ENCODE measurements at regions not wholly inside any gene's neighbourhood (a gene's known extent, or its start where the extent isn't known, plus 50 kb on each side); places are given as distances from the start of the nearest gene placed in this dataset.

DNA sequence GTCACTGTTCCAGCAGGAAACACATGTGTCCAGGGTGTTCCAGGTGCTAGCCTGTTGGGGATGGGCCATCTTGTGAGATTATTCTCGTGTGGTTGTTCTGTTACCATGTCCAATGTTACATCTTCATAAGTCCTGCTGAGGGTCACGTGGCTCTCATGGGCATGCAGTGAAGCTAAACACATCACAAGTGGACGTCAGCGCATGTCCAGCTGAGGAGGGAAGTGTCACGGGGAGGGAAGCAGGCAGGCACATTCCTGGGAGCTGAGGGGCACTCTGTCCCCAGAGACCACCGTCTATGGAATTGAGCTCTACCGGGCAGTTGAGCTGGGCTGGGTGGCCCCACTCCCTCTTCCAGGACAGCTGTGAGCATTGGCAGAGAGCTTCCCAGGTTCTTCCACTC lies 155.3 kb upstream of the TWIST2 start:
- Histone ChIP-seq H3K36me3 (ENCODE audit: insufficient read depth, low read length) (no peaks in the 10 kb centered on the region), H3K4me2 (ENCODE audit: low read length) (no peak overlapping the region), H3K27ac (ENCODE audit: low read depth, low read length, poor library complexity, severe bottlenecking) (no peak overlapping the region), H4K20me1 (ENCODE audit: insufficient read depth, low read length) (no peaks in the 10 kb centered on the region), H3K4me3 (ENCODE audit: low read depth, low read length, poor library complexity, severe bottlenecking) (no peak overlapping the region), H3K9me3 (ENCODE audit: low read length) (no peaks in the 10 kb centered on the region), H3K79me2 (ENCODE audit: insufficient read depth, low read depth, low read length) (no peaks in the 10 kb centered on the region), H3K9me2 (ENCODE audit: insufficient read depth, low read length) (no peaks in the 10 kb centered on the region), H3K4me1 (ENCODE audit: insufficient read depth, low read length, poor library complexity, severe bottlenecking) (no peaks in the 10 kb centered on the region), H2AFZ (ENCODE audit: low read length) (no peak overlapping the region)
- BruUV-seq (replicated peaks): no TSS peak
- intact Hi-C loops (cut with micrococcal nuclease; ENCODE audit: unreplicated experiment): no loop called here
- POLR2A ChIA-PET: no interaction called here
- CTCF ChIA-PET (ENCODE audit: unreplicated experiment): no interaction called here
- TF ChIP-seq, protein P1, sequence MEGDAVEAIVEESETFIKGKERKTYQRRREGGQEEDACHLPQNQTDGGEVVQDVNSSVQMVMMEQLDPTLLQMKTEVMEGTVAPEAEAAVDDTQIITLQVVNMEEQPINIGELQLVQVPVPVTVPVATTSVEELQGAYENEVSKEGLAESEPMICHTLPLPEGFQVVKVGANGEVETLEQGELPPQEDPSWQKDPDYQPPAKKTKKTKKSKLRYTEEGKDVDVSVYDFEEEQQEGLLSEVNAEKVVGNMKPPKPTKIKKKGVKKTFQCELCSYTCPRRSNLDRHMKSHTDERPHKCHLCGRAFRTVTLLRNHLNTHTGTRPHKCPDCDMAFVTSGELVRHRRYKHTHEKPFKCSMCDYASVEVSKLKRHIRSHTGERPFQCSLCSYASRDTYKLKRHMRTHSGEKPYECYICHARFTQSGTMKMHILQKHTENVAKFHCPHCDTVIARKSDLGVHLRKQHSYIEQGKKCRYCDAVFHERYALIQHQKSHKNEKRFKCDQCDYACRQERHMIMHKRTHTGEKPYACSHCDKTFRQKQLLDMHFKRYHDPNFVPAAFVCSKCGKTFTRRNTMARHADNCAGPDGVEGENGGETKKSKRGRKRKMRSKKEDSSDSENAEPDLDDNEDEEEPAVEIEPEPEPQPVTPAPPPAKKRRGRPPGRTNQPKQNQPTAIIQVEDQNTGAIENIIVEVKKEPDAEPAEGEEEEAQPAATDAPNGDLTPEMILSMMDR (conservative IDR thresholded peaks at IDR 0.05; ENCODE audit: low read length): no peak
- TF ChIP-seq EZH2phosphoT487 (IDR thresholded peaks at IDR 0.05; ENCODE audit: borderline replicate concordance, low read depth, low read length): no peak
- DNase-seq (ENCODE audit: low spot score): no peak

DNA sequence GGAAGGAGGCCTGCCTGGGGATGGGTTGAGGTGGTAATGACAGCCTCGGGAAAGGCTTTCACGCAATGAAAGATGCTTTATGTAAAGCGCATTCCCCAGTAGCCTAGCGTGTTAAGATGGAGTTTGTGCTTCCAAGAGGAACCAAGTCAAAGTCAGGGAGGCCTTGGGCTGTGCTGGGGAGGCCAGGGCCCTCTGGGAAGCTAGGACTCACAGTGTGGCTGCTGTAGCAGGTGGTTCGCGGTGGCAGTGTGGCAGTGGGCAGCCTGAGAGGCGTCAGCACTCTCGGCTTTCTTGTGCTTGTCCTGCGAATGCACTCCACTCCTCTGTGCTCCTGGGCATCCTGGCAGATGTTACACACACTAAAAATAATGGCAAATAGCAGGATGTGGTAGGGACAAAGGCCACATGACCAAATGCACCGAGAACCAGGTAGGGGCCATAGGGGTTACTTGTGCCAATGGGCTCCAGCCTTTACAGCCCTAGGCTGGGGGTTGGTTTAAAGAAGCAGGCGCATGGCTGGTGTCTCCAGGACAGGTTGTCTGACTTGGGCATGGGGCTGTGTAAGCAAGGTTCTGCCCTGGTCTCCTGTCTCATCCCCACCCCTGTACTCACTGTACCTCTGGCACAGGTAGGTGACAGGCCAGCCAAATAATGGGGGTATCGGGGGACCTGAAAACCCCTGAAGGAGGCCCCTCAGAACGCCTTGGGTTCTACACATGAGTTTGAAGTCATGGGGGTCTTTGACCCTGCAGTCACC lies 154.4 kb upstream of the TWIST2 start:
- Histone ChIP-seq H3K4me2 (ENCODE audit: low read length) (no peak overlapping the region), H3K27ac (ENCODE audit: low read depth, low read length, poor library complexity, severe bottlenecking) (no peak overlapping the region), H3K79me2 (ENCODE audit: insufficient read depth, low read depth, low read length) (no peaks in the 10 kb centered on the region), H3K9me2 (ENCODE audit: insufficient read depth, low read length) (no peaks in the 10 kb centered on the region), H3K4me1 (ENCODE audit: insufficient read depth, low read length, poor library complexity, severe bottlenecking) (no peaks in the 10 kb centered on the region), H3K9me3 (ENCODE audit: low read length) (no peaks in the 10 kb centered on the region), H3K4me3 (ENCODE audit: low read depth, low read length, poor library complexity, severe bottlenecking) (no peak overlapping the region), H2AFZ (ENCODE audit: low read length) (no peak overlapping the region), H4K20me1 (ENCODE audit: insufficient read depth, low read length) (no peaks in the 10 kb centered on the region), H3K36me3 (ENCODE audit: insufficient read depth, low read length) (no peaks in the 10 kb centered on the region)
- no TSS peak for BruUV-seq (replicated peaks)
- ChIA-PET CTCF (ENCODE audit: unreplicated experiment) (no interaction called here), POLR2A (no interaction called here)
- TF ChIP-seq EZH2phosphoT487 (IDR thresholded peaks at IDR 0.05; ENCODE audit: borderline replicate concordance, low read depth, low read length): no peak
- TF ChIP-seq, protein P1 (conservative IDR thresholded peaks at IDR 0.05; ENCODE audit: low read length): no peak
- intact Hi-C loops (cut with micrococcal nuclease; ENCODE audit: unreplicated experiment): no loop called here
- no peak for DNase-seq (ENCODE audit: low spot score)

DNA sequence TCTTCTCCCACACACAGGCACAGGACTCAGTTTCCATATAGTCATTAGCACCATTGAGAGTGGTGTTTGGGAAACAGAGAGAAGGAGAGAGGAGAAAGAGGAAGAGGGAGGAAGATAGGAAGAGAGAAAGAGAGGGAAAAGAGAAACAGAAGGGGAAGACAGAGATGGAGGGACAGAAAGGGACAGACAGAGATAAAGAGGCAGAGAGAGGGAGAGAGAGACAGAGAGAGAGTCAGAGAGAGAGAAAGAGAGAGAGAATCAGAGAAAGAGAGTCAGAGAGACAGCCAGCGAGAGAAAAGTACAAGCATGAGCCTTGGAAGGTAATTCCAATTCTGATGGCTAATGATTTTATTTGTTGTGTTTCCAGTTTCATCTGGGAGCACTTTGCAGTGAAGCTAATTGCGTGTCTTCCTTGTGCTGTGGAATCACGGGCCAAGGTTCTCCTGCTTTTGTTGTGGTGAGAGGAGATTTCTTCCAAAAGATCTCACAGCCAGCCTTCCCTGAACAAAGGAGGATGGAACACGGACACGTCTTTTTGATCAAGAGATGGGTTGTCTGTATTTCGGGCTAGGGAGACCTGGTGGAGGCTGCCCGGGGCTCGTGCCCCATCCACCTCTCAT lies 153.6 kb upstream of the TWIST2 start:
- TF ChIP-seq, protein P1 (conservative IDR thresholded peaks at IDR 0.05; ENCODE audit: low read length): no peak
- TF ChIP-seq EZH2phosphoT487 (IDR thresholded peaks at IDR 0.05; ENCODE audit: borderline replicate concordance, low read depth, low read length): no peak
- H2AFZ ChIP-seq (ENCODE audit: low read length): no peak overlapping the region
- no peaks in the 10 kb centered on the region for H3K79me2 ChIP-seq (ENCODE audit: insufficient read depth, low read depth, low read length)
- CTCF ChIA-PET (ENCODE audit: unreplicated experiment): no interaction called here
- no peaks in the 10 kb centered on the region for H3K9me2 ChIP-seq (ENCODE audit: insufficient read depth, low read length)
- H3K4me2 ChIP-seq (ENCODE audit: low read length): no peak overlapping the region
- DNase-seq (ENCODE audit: low spot score): no peak
- no peaks in the 10 kb centered on the region for H3K36me3 ChIP-seq (ENCODE audit: insufficient read depth, low read length)
- no peak overlapping the region for H3K27ac ChIP-seq (ENCODE audit: low read depth, low read length, poor library complexity, severe bottlenecking)
- BruUV-seq (replicated peaks): no TSS peak
- POLR2A ChIA-PET: no interaction called here
- H3K4me3 ChIP-seq (ENCODE audit: low read depth, low read length, poor library complexity, severe bottlenecking): no peak overlapping the region
- no peaks in the 10 kb centered on the region for H3K4me1 ChIP-seq (ENCODE audit: insufficient read depth, low read length, poor library complexity, severe bottlenecking)
- H3K9me3 ChIP-seq (ENCODE audit: low read length): no peaks in the 10 kb centered on the region
- intact Hi-C loops (cut with micrococcal nuclease; ENCODE audit: unreplicated experiment): no loop called here
- no peaks in the 10 kb centered on the region for H4K20me1 ChIP-seq (ENCODE audit: insufficient read depth, low read length)

Data from OCI-LY7 (cell line).